Osteocyte (in vitro differentiated cells): ENCODE measurements at regions not wholly inside any gene's neighbourhood (a gene's known extent, or its start where the extent isn't known, plus 50 kb on each side); places are given as distances from the start of the nearest gene placed in this dataset.
A peak's percentile ranks its signal among the peaks of the same experiment; 100 is the strongest.
"Not testable (repeated sequence)": the region's sequence is repeated elsewhere in the genome, so short reads cannot be mapped to it uniquely, and the experiment has no call there.

Source experiments
- DNase-seq: peaks from one replicate; pipeline ENCODE4 v3.0.0; 2021; ENCODE audit warnings: mixed read lengths; ENCODE audit not compliant: unreplicated experiment; ENCODE audit errors: extremely low spot score
- H3K27ac Mint-ChIP-seq: one replicate; pipeline ENCODE4 v1.8.0; 2021; ENCODE audit warnings: mild to moderate bottlenecking, mixed read lengths; ENCODE audit not compliant: unreplicated experiment
- H3K27me3 Mint-ChIP-seq: one replicate; pipeline ENCODE4 v1.8.0; 2021; ENCODE audit warnings: mixed read lengths; ENCODE audit not compliant: unreplicated experiment
- H3K36me3 Mint-ChIP-seq: one replicate; pipeline ENCODE4 v1.8.0; 2021; ENCODE audit warnings: mixed read lengths; ENCODE audit not compliant: unreplicated experiment
- H3K4me1 Mint-ChIP-seq: one replicate; pipeline ENCODE4 v1.8.0; 2021; ENCODE audit warnings: mixed read lengths; ENCODE audit not compliant: unreplicated experiment
- H3K4me3 Mint-ChIP-seq: one replicate; pipeline ENCODE4 v1.8.0; 2021; ENCODE audit warnings: mild to moderate bottlenecking, moderate library complexity, mixed read lengths; ENCODE audit not compliant: unreplicated experiment
- H3K9me3 Mint-ChIP-seq: one replicate; pipeline ENCODE4 v1.8.0; 2021; ENCODE audit warnings: mixed read lengths; ENCODE audit not compliant: unreplicated experiment
- TF ChIP-seq, protein P1 (sequence below): fragments of 200-600 bp; sonication (generic); IDR thresholded peaks from 2 replicates; pipeline ENCODE4 v1.5.0; 2021; ENCODE audit warnings: antibody characterized with exemption, mild to moderate bottlenecking, moderate library complexity

DNA sequence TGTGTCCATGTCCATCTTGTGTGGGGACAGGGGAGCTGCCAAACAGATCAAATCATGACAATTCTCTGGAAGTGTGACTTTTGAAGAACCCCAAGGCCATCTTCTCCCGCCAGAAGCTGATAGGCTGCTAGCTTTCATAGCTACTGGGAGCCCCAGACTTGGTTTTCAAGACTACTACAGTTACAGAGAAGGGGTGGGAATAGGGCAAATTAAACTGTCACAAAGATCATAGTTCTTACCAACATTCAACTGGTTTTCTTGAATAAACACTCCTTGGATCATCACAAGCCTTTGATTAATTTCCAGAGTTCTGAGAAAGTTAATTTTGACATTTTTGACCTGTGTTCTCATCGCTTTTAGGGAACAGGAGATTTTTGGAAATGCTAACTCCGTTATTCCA, 67.8 kb upstream of the FARP1 start:
- H3K36me3 Mint-ChIP-seq = peaks cover 2% of the 10 kb centered on the region
- no peak for DNase-seq
- TF ChIP-seq, protein P1, sequence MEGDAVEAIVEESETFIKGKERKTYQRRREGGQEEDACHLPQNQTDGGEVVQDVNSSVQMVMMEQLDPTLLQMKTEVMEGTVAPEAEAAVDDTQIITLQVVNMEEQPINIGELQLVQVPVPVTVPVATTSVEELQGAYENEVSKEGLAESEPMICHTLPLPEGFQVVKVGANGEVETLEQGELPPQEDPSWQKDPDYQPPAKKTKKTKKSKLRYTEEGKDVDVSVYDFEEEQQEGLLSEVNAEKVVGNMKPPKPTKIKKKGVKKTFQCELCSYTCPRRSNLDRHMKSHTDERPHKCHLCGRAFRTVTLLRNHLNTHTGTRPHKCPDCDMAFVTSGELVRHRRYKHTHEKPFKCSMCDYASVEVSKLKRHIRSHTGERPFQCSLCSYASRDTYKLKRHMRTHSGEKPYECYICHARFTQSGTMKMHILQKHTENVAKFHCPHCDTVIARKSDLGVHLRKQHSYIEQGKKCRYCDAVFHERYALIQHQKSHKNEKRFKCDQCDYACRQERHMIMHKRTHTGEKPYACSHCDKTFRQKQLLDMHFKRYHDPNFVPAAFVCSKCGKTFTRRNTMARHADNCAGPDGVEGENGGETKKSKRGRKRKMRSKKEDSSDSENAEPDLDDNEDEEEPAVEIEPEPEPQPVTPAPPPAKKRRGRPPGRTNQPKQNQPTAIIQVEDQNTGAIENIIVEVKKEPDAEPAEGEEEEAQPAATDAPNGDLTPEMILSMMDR = no peak

DNA sequence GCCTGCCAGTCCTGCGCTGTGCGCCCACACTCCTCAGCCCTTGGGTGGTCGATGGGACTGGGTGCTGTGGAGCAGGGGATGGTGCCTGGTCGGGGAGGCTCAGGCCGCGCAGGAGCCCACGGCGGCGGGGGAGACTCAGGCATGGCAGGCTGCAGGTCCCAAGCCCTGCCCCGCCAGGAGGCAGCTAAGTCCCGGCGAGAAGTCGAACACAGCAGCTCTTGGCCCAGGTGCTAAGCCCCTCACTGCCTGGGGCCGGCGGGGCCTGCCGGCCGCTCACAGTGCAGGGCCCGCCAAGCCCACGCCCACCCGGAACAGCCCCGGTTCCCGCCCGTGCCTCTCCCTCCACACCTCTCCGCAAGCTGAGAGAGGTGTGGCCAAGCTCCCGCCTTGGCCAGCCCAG, 66.6 kb upstream of the FARP1 start:
- DNase-seq, H3K27me3 Mint-ChIP-seq, H3K4me3 Mint-ChIP-seq, H3K36me3 Mint-ChIP-seq, H3K27ac Mint-ChIP-seq, H3K9me3 Mint-ChIP-seq: not testable (repeated sequence)
- peaks cover 13% of the 10 kb centered on the region for H3K4me1 Mint-ChIP-seq

More for the DNA sequence above, 67.8 kb upstream of the FARP1 start:
- Mint-ChIP-seq H3K27me3 (no peaks in the 10 kb centered on the region), H3K9me3 (no peaks in the 10 kb centered on the region), H3K27ac (no peak overlapping the region), H3K4me1 (peaks cover 13% of the 10 kb centered on the region), H3K4me3 (no peak overlapping the region)

DNA sequence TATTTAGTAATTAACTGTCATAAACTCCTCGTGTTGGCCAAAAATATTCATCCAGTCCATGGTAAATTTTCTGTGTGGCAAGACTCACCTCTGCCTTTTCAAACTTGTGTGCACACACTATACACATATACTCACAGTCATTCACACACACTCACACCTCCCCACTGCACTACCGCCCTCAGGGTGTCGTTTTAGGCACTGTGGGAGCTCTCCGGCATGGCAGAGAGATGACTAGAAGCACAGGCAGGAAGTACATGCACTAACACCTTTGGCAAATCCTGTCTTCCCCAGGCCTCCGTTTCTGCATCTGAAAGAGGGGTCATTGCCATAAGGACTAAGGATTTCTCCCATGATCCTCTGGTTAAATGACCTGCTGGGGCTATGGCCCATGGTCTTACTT, 62.6 kb upstream of the FARP1 start:
- H3K27me3 Mint-ChIP-seq = no peaks in the 10 kb centered on the region
- no peaks in the 10 kb centered on the region for H3K9me3 Mint-ChIP-seq
- peaks cover 2% of the 10 kb centered on the region for H3K36me3 Mint-ChIP-seq
- no peak for DNase-seq
- no peak overlapping the region for H3K4me3 Mint-ChIP-seq
- TF ChIP-seq, protein P1 = no peak
- peaks cover 25% of the 10 kb centered on the region for H3K4me1 Mint-ChIP-seq
- no peak overlapping the region for H3K27ac Mint-ChIP-seq

GRCh38 chr13:98083507-98083906, 59.4 kb upstream of the FARP1 start:
- TF ChIP-seq, protein P1 = peak; percentile 45
- no peak for DNase-seq
- Mint-ChIP-seq H3K27me3 (no peaks in the 10 kb centered on the region), H3K4me1 (peaks cover 16% of the 10 kb centered on the region), H3K27ac (peak overlapping the region; percentile 71), H3K4me3 (no peak overlapping the region), H3K9me3 (no peaks in the 10 kb centered on the region), H3K36me3 (no peaks in the 10 kb centered on the region)

- H3K9me3 Mint-ChIP-seq = no peaks in the 10 kb centered on the region
- TF ChIP-seq, protein P1 = no peak
- H3K4me3 Mint-ChIP-seq = no peak overlapping the region
- H3K36me3 Mint-ChIP-seq = no peaks in the 10 kb centered on the region
- H3K27me3 Mint-ChIP-seq = no peaks in the 10 kb centered on the region
- DNase-seq = no peak
- peak overlapping the region; percentile 71 for H3K27ac Mint-ChIP-seq
- H3K4me1 Mint-ChIP-seq = peaks cover 16% of the 10 kb centered on the region
Measured at GRCh38 chr13:98083936-98084335, 59.0 kb upstream of the FARP1 start.

DNA sequence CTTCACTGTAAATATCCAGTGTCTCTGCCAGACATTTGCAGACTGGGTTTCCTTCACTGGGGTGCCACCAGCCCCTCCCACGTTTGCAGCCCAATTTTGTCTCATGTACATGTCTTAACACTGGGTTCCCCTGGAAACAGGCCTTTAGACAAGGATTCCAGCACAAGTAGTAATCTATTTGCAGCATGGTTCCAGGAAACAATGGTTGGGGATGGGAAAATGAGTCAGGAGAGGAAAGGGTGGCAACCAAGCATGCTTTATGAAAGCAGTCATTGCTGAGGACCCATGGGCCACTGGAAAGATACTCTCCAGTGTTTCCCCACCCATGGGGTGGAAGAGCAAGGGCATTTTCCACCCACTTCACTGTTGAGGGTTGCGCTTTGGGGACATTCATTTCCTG, 53.6 kb upstream of the FARP1 start:
- H3K27ac Mint-ChIP-seq = no peak overlapping the region
- H3K36me3 Mint-ChIP-seq = peaks cover 2% of the 10 kb centered on the region
- H3K4me3 Mint-ChIP-seq = no peak overlapping the region
- peaks cover 8% of the 10 kb centered on the region for H3K9me3 Mint-ChIP-seq
- no peaks in the 10 kb centered on the region for H3K27me3 Mint-ChIP-seq
- no peak for DNase-seq
- TF ChIP-seq, protein P1 = no peak
- H3K4me1 Mint-ChIP-seq = peaks cover 4% of the 10 kb centered on the region
